Keratinocyte (primary cell): ENCODE measurements at regions not wholly inside any gene's neighbourhood (a gene's known extent, or its start where the extent isn't known, plus 50 kb on each side); places are given as distances from the start of the nearest gene placed in this dataset.

Experiments
- DNase-seq: peaks from one replicate; pipeline ENCODE4 v3.0.0-alpha.2; 2011; ENCODE audit warnings: low read depth, missing footprints, low spot score
- FAIRE-seq: peaks from 2 replicates; lab custom pipeline; 2011; peaks lifted over from hg19 to GRCh38; lab: Jason Lieb, UNC
- H2AFZ ChIP-seq: 2 replicates; pipeline ENCODE4 v1.6.0; 2012; ENCODE audit warnings: low read length, control low read depth, inconsistent platforms; ENCODE audit not compliant: control insufficient read depth
- H3K27ac ChIP-seq: 2 replicates; pipeline ENCODE4 v1.5.1; 2011; ENCODE audit warnings: low read length; ENCODE audit not compliant: control insufficient read depth, insufficient read depth
- H3K27me3 ChIP-seq: 3 replicates; pipeline ENCODE4 v1.6.0; 2011; ENCODE audit warnings: low read length; ENCODE audit not compliant: control insufficient read depth, insufficient read depth; ENCODE audit errors: extremely low read depth
- H3K36me3 ChIP-seq, 2 experiments: 2 replicates in 1 of 2; 3 replicates in 1 of 2; pipeline ENCODE4 v1.5.1; 2011; ENCODE audit warnings: low read length in 2 of 2, mild to moderate bottlenecking in 1 of 2; ENCODE audit not compliant: control insufficient read depth in 2 of 2, insufficient read depth in 2 of 2; ENCODE audit errors: extremely low read depth in 1 of 2
- H3K4me1 ChIP-seq: 3 replicates; pipeline ENCODE4 v1.5.1; 2011; ENCODE audit warnings: low read length; ENCODE audit not compliant: control insufficient read depth, insufficient read depth; ENCODE audit errors: extremely low read depth
- H3K4me2 ChIP-seq: 3 replicates; pipeline ENCODE4 v1.6.0; 2011; ENCODE audit warnings: low read depth, low read length; ENCODE audit not compliant: control insufficient read depth, insufficient read depth; ENCODE audit errors: extremely low read depth
- H3K4me3 ChIP-seq, 3 experiments: fragments of 200-600 bp in 1 of 3; sonication (generic) in 1 of 3; 2 replicates in 2 of 3; 3 replicates in 1 of 3; pipeline ENCODE4 v1.5.1; 2011 to 2016; ENCODE audit warnings: low read length in 3 of 3, mild to moderate bottlenecking in 3 of 3, control low read depth in 2 of 3, inconsistent platforms in 1 of 3, low read depth in 1 of 3, mixed read lengths in 1 of 3, mixed run types in 1 of 3, moderate library complexity in 1 of 3; ENCODE audit not compliant: control insufficient read depth in 2 of 3, insufficient read depth in 2 of 3; ENCODE audit errors: extremely low read depth in 1 of 3
- H3K79me2 ChIP-seq: 2 replicates; pipeline ENCODE4 v1.6.0; 2012; ENCODE audit warnings: low read length; ENCODE audit not compliant: control insufficient read depth, insufficient read depth
- H3K9ac ChIP-seq: 3 replicates; pipeline ENCODE4 v1.6.0; 2011; ENCODE audit warnings: low read length; ENCODE audit not compliant: control insufficient read depth, insufficient read depth; ENCODE audit errors: extremely low read depth
- H3K9me1 ChIP-seq: 3 replicates; pipeline ENCODE4 v1.6.0; 2011; ENCODE audit warnings: low read length; ENCODE audit not compliant: control insufficient read depth, insufficient read depth; ENCODE audit errors: extremely low read depth
- H3K9me3 ChIP-seq: 2 replicates; pipeline ENCODE4 v1.5.1; 2012; ENCODE audit warnings: low read depth, low read length; ENCODE audit not compliant: control insufficient read depth
- H4K20me1 ChIP-seq: 3 replicates; pipeline ENCODE4 v1.6.0; 2011; ENCODE audit warnings: low read length; ENCODE audit not compliant: control insufficient read depth, insufficient read depth; ENCODE audit errors: extremely low read depth
- CTCF ChIP-seq, 3 experiments: IDR thresholded peaks in 1 of 3; conservative IDR thresholded peaks in 1 of 3; optimal IDR thresholded peaks in 1 of 3; 2 replicates in 2 of 3; 3 replicates in 1 of 3; pipeline versions ENCODE3 to v1.5.1; 2011; ENCODE audit warnings: low read length in 3 of 3, mild to moderate bottlenecking in 3 of 3, moderate library complexity in 2 of 3, control low read depth in 1 of 3, inconsistent platforms in 1 of 3; ENCODE audit not compliant: insufficient read depth in 2 of 3; ENCODE audit errors: extremely low read depth in 1 of 3
- EZH2 ChIP-seq: IDR thresholded peaks from one replicate; pipeline ENCODE4 v1.6.1; 2012; ENCODE audit warnings: inconsistent platforms, mild to moderate bottlenecking, low read length, moderate library complexity
- dilution Hi-C: fragments of 300-500 bp; cut with MboI; formaldehyde crosslinking; loops from one replicate; pipeline ENCODE4 v1.7.0; 2020; ENCODE audit warnings: low sequenced_read_pairs; ENCODE audit not compliant: extremely low pct_ligation_motif_present

GRCh38 chr12:107393043-107393717 is 292.4 kb upstream of the PWP1 start:
- peaks cover 20% of the 10 kb centered on the region for H3K4me1 ChIP-seq
- no peaks in the 10 kb centered on the region for H3K27me3 ChIP-seq
- H3K9me1 ChIP-seq: no peaks in the 10 kb centered on the region
- DNase-seq (no peak), FAIRE-seq (no peak)
- no peak overlapping the region for H3K9ac ChIP-seq
- H3K36me3 ChIP-seq: no peaks in the 10 kb centered on the region
- peaks cover 4% of the 10 kb centered on the region for H3K79me2 ChIP-seq
- H3K9me3 ChIP-seq: no peaks in the 10 kb centered on the region
- no peak overlapping the region for H2AFZ ChIP-seq
- H3K4me2 ChIP-seq: no peak overlapping the region
- no peak overlapping the region for H3K4me3 ChIP-seq
- TF ChIP-seq CTCF (optimal IDR thresholded peaks at IDR 0.05 in 1 of 3, IDR thresholded peaks at IDR 0.05 in 1 of 3, conservative IDR thresholded peaks at IDR 0.05 in 1 of 3; ENCODE audit: extremely low read depth in 1 of 3, insufficient read depth in 2 of 3, low read length in 3 of 3) (no peak), EZH2 (no peak)
- dilution Hi-C loops: no loop called here
- no peak overlapping the region for H3K27ac ChIP-seq
- no peaks in the 10 kb centered on the region for H4K20me1 ChIP-seq

GRCh38 chr12:107394693-107395092 is 290.9 kb upstream of the PWP1 start:
- H3K79me2 ChIP-seq: peaks cover 5% of the 10 kb centered on the region
- dilution Hi-C loops: no loop called here
- no peaks in the 10 kb centered on the region for H3K9me3 ChIP-seq
- H3K36me3 ChIP-seq: no peaks in the 10 kb centered on the region
- H3K4me1 ChIP-seq: peaks cover 20% of the 10 kb centered on the region
- no peaks in the 10 kb centered on the region for H3K9me1 ChIP-seq
- no peak overlapping the region for H3K27ac ChIP-seq
- no peak overlapping the region for H3K9ac ChIP-seq
- H3K4me3 ChIP-seq: no peak overlapping the region
- no peak for FAIRE-seq
- H3K4me2 ChIP-seq: no peak overlapping the region
- DNase-seq: no peak
- no peaks in the 10 kb centered on the region for H4K20me1 ChIP-seq
- H2AFZ ChIP-seq: no peak overlapping the region
- TF ChIP-seq CTCF (optimal IDR thresholded peaks at IDR 0.05 in 1 of 3, IDR thresholded peaks at IDR 0.05 in 1 of 3, conservative IDR thresholded peaks at IDR 0.05 in 1 of 3; ENCODE audit: extremely low read depth in 1 of 3, insufficient read depth in 2 of 3, low read length in 3 of 3) (no peak), EZH2 (no peak)
- no peaks in the 10 kb centered on the region for H3K27me3 ChIP-seq
